Common myeloid progenitor, CD34-positive (primary cell): ENCODE measurements at regions not wholly inside any gene's neighbourhood (a gene's known extent, or its start where the extent isn't known, plus 50 kb on each side); places are given as distances from the start of the nearest gene placed in this dataset.

Source experiments
- CTCF ChIA-PET: fragments of 350-600 bp; sonication (Branson Sonifier 250); formaldehyde crosslinking; loops from one replicate; lab custom pipeline; 2021; ENCODE audit warnings: antibody characterized with exemption; lab: Charles Lee
- POLR2A ChIA-PET: fragments of 350-600 bp; sonication (Branson Sonifier 250); formaldehyde crosslinking; loops from one replicate; lab custom pipeline; 2021; ENCODE audit warnings: antibody characterized with exemption; lab: Charles Lee
- DNase-seq, 3 donors: peaks; one replicate each; pipeline versions ENCODE4 v3.0.0 to v3.0.0-alpha.2; 2013
- H3K27ac ChIP-seq, 2 experiments: 1 replicate in 1 of 2; 2 replicates in 1 of 2; pipeline ENCODE4 v1.7.0; 2013; ENCODE audit warnings: inconsistent platforms in 2 of 2, low read length in 2 of 2, mild to moderate bottlenecking in 2 of 2, low read depth in 1 of 2, moderate library complexity in 1 of 2; ENCODE audit not compliant: severe bottlenecking in 2 of 2, insufficient read depth in 1 of 2, poor library complexity in 1 of 2
- H3K27me3 ChIP-seq, 5 experiments: replicated peaks in 2 of 5; 1 replicate in 3 of 5; 2 replicates in 2 of 5; pipeline versions ENCODE4 v1.6.1 to v1.7.0; 2013; ENCODE audit warnings: low read length in 4 of 5, mild to moderate bottlenecking in 2 of 5, moderate library complexity in 2 of 5, inconsistent platforms in 1 of 5; ENCODE audit not compliant: insufficient read depth in 5 of 5, control insufficient read depth in 4 of 5
- H3K36me3 ChIP-seq, 4 experiments: 1 replicate in 2 of 4; 2 replicates in 2 of 4; pipeline versions ENCODE4 v1.6.1 to v1.7.0; 2013; ENCODE audit warnings: low read length in 3 of 4, control low read depth in 1 of 4, mild to moderate bottlenecking in 1 of 4; ENCODE audit not compliant: control insufficient read depth in 4 of 4, insufficient read depth in 4 of 4
- H3K4me1 ChIP-seq, 4 experiments: 1 replicate in 3 of 4; 2 replicates in 1 of 4; pipeline versions ENCODE4 v1.6.1 to v1.7.1; 2013; ENCODE audit warnings: low read length in 3 of 4, mild to moderate bottlenecking in 3 of 4, control low read depth in 1 of 4, inconsistent platforms in 1 of 4, moderate library complexity in 1 of 4; ENCODE audit not compliant: control insufficient read depth in 4 of 4, insufficient read depth in 4 of 4; ENCODE audit errors: control extremely low read depth in 1 of 4
- H3K4me3 ChIP-seq, 7 experiments: 1 replicate in 4 of 7; 2 replicates in 3 of 7; pipeline versions ENCODE4 v1.5.1 to v1.7.0; 2013; ENCODE audit warnings: mild to moderate bottlenecking in 7 of 7, low read length in 6 of 7, moderate library complexity in 6 of 7, inconsistent platforms in 2 of 7, low read depth in 2 of 7, control low read depth in 1 of 7; ENCODE audit not compliant: insufficient read depth in 4 of 7, control insufficient read depth in 1 of 7; ENCODE audit errors: extremely low read depth in 1 of 7
- H3K9me3 ChIP-seq, 5 experiments: 1 replicate in 4 of 5; 2 replicates in 1 of 5; pipeline versions ENCODE4 v1.6.1 to v1.7.1; 2013; ENCODE audit warnings: low read length in 4 of 5, mild to moderate bottlenecking in 2 of 5, inconsistent platforms in 1 of 5, low read depth in 1 of 5, moderate library complexity in 1 of 5; ENCODE audit not compliant: control insufficient read depth in 4 of 5, insufficient read depth in 2 of 5; ENCODE audit errors: control extremely low read depth in 1 of 5
- WGBS: methylation state at CpG from one replicate; pipeline ENCODE4 v1.1.5; 2013; ENCODE audit not compliant: insufficient coverage; 5-methylcytosine and 5-hydroxymethylcytosine counted together

GRCh38 chr14:96626916-96627315, 124.7 kb downstream of the PAPOLA start:
- Histone ChIP-seq H3K36me3 (no peaks in the 10 kb centered on the region), H3K27me3 (peaks cover 0 to 8% (median 0%) of the 10 kb centered on the region in 5 experiments), H3K27ac (no peak overlapping the region), H3K4me3 (peak overlapping the region in 4 of 7 experiments; percentile 19 to 74 (median 51)), H3K9me3 (peaks cover 0 to 7% (median 0%) of the 10 kb centered on the region in 5 experiments), H3K4me1 (peaks cover 0 to 15% (median 8%) of the 10 kb centered on the region in 4 experiments)
- ChIA-PET CTCF (no interaction called here), POLR2A (no interaction called here)
- 39% methylated on average over 10 of the region's 14 CpGs for WGBS
- DNase-seq, result peak; percentile 46 to 84 (median 70)

GRCh38 chr14:96627386-96627785, 125.2 kb downstream of the PAPOLA start:
- Histone ChIP-seq H3K9me3 (peaks cover 0 to 7% (median 0%) of the 10 kb centered on the region in 5 experiments), H3K4me1 (peaks cover 0 to 15% (median 8%) of the 10 kb centered on the region in 4 experiments), H3K4me3 (peak overlapping the region in 3 of 7 experiments; percentile 44 to 74 (median 58)), H3K27me3 (peaks cover 0 to 8% (median 0%) of the 10 kb centered on the region in 5 experiments), H3K36me3 (no peaks in the 10 kb centered on the region), H3K27ac (no peak overlapping the region)
- POLR2A ChIA-PET, result no interaction called here
- WGBS, result 56% methylated on average over 4 of the region's 4 CpGs
- DNase-seq, result no peak
- CTCF ChIA-PET, result no interaction called here

DNA sequence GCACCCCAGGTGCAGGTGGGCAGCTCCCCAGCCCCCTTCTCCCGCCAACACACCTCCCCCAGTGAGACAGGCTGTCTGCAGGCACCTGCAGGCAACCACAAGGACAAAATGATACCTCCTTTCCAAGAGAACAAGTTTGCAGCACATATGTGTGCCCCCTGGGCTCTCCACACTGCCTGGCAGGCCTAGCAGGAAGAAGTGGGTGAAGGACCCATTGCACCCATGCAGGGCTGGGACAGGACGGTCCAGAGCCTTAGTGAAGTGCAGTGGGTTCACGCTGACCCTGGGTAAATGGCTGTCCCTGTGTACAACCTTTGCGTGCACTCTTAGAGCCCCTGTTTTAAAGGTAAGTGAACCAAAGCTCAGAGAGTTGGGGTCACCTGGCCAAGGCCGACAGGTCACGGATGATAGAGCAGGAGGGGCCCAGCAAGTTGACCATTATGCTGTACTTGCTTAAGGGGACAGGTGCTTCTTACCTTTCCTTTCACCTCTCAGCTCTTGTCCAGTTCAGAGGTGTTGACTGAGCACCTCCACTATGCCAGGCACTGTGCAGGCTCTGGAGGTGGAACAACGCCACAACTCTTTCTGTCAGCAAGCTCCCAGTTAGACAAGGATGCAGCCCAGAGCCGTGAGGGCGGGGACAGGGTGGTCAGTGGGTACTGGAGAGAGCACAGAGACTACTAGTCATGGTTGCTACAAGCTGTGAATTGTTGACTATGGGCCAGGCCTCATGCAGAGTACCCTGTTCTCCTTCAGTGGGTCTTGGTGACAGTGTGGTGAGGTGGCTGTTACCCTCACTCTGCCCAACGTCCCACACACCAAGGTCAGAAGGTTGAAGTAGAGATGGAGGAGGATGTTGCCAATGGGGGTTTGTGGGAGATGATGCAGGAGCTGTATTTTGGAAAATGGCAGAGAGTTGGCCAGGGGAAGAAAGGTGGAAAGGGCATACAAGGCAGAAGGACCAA, 125.9 kb downstream of the PAPOLA start:
- Histone ChIP-seq H3K27ac (no peak overlapping the region), H3K4me1 (peaks cover 0 to 15% (median 8%) of the 10 kb centered on the region in 4 experiments), H3K36me3 (no peaks in the 10 kb centered on the region), H3K9me3 (peaks cover 0 to 7% (median 0%) of the 10 kb centered on the region in 5 experiments), H3K27me3 (peaks cover 0 to 8% (median 0%) of the 10 kb centered on the region in 5 experiments), H3K4me3 (no peak overlapping the region)
- WGBS, result 96% methylated on average over 7 of the region's 10 CpGs
- ChIA-PET POLR2A (no interaction called here), CTCF (no interaction called here)
- DNase-seq, result no peak

- ChIA-PET POLR2A (no interaction called here), CTCF (no interaction called here)
- WGBS, result 93% methylated on average over 9 of the region's 9 CpGs
- Histone ChIP-seq H3K4me3 (no peak overlapping the region), H3K27me3 (peaks cover 0 to 7% (median 0%) of the 10 kb centered on the region in 5 experiments), H3K9me3 (peaks cover 0 to 7% (median 0%) of the 10 kb centered on the region in 5 experiments), H3K27ac (no peak overlapping the region), H3K4me1 (peaks cover 0 to 15% (median 8%) of the 10 kb centered on the region in 4 experiments), H3K36me3 (no peaks in the 10 kb centered on the region)
- no peak for DNase-seq
Measured at GRCh38 chr14:96629082-96629481, 126.9 kb downstream of the PAPOLA start.

- ChIA-PET CTCF (no interaction called here), POLR2A (no interaction called here)
- no peak overlapping the region for H3K27ac ChIP-seq
- WGBS, result 53% methylated on average over 3 of the region's 4 CpGs
- no peak overlapping the region for H3K4me3 ChIP-seq
- H3K9me3 ChIP-seq, result peaks cover 0 to 7% (median 0%) of the 10 kb centered on the region in 5 experiments
- H3K36me3 ChIP-seq, result no peaks in the 10 kb centered on the region
- DNase-seq, result no peak
- H3K4me1 ChIP-seq, result peaks cover 0 to 15% (median 8%) of the 10 kb centered on the region in 4 experiments
- H3K27me3 ChIP-seq, result peaks cover 0 to 4% (median 0%) of the 10 kb centered on the region in 5 experiments
Measured at GRCh38 chr14:96629558-96630222, 127.5 kb downstream of the PAPOLA start.

GRCh38 chr14:96630281-96630680, 128.1 kb downstream of the PAPOLA start:
- Histone ChIP-seq H3K27ac (no peak overlapping the region), H3K27me3 (peaks cover 0 to 4% (median 0%) of the 10 kb centered on the region in 5 experiments), H3K9me3 (peaks cover 0 to 7% (median 0%) of the 10 kb centered on the region in 5 experiments), H3K4me1 (peaks cover 0 to 15% (median 8%) of the 10 kb centered on the region in 4 experiments), H3K36me3 (no peaks in the 10 kb centered on the region), H3K4me3 (no peak overlapping the region)
- 98% methylated on average over 6 of the region's 6 CpGs for WGBS
- DNase-seq, result no peak
- POLR2A ChIA-PET, result no interaction called here
- CTCF ChIA-PET, result no interaction called here
